Activated gamma-delta T cell treated with Interleukin-2 at 50 U/mL for 16 hours (primary cell): ENCODE measurements at regions not wholly inside any gene's neighbourhood (a gene's known extent, or its start where the extent isn't known, plus 50 kb on each side); places are given as distances from the start of the nearest gene placed in this dataset.
"Not testable (repeated sequence)": the region's sequence is repeated elsewhere in the genome, so short reads cannot be mapped to it uniquely, and the experiment has no call there.

Experiments used
- DNase-seq: peaks from one replicate; pipeline ENCODE4 v3.0.0-alpha.2; 2020

GRCh38 chr21:28579986-28580550, 412.6 kb downstream of the LTN1 start:
- DNase-seq: no peak

- DNase-seq: no peak
Measured at GRCh38 chr21:28568692-28569091, 424.0 kb downstream of the LTN1 start.

GRCh38 chr21:28563933-28564332, 428.7 kb downstream of the LTN1 start:
- DNase-seq: not testable (repeated sequence)

- DNase-seq: no peak
Measured at GRCh38 chr21:28561772-28562171, 430.9 kb downstream of the LTN1 start.

- DNase-seq: no peak
Measured at GRCh38 chr21:28554660-28555475, 437.8 kb downstream of the LTN1 start.

- no peak for DNase-seq
Measured at GRCh38 chr21:28550057-28550825, 442.4 kb downstream of the LTN1 start.

- no peak for DNase-seq
Measured at GRCh38 chr21:28548291-28548690, 444.4 kb downstream of the LTN1 start.

GRCh38 chr21:28547766-28548165, 444.9 kb downstream of the LTN1 start:
- DNase-seq: no peak

- no peak for DNase-seq
Measured at GRCh38 chr21:28543975-28544374, 448.7 kb downstream of the LTN1 start.

GRCh38 chr21:28541371-28542112, 451.1 kb downstream of the LTN1 start:
- no peak for DNase-seq

GRCh38 chr21:28540514-28540913, 452.2 kb downstream of the LTN1 start:
- no peak for DNase-seq

GRCh38 chr21:28539623-28539988, 453.1 kb downstream of the LTN1 start:
- DNase-seq: no peak

GRCh38 chr21:28538987-28539622, 453.6 kb downstream of the LTN1 start:
- DNase-seq: no peak

- DNase-seq: no peak
Measured at GRCh38 chr21:28537371-28538079, 455.2 kb downstream of the LTN1 start.

GRCh38 chr21:28532446-28532845, 460.2 kb downstream of the LTN1 start:
- no peak for DNase-seq

GRCh38 chr21:28523367-28523766, 469.3 kb downstream of the LTN1 start:
- no peak for DNase-seq

- DNase-seq: no peak
Measured at GRCh38 chr21:28522014-28522799, 470.5 kb downstream of the LTN1 start.

- no peak for DNase-seq
Measured at GRCh38 chr21:28518630-28519029, 474.0 kb downstream of the LTN1 start.

GRCh38 chr21:28516991-28517592, 475.6 kb downstream of the LTN1 start:
- DNase-seq: peak; percentile 48

- no peak for DNase-seq
Measured at GRCh38 chr21:28516021-28516420, 476.7 kb downstream of the LTN1 start.

- no peak for DNase-seq
Measured at GRCh38 chr21:28513428-28513827, 479.2 kb downstream of the LTN1 start.
